Fibroblast of gingiva (primary cell): ENCODE measurements at regions not wholly inside any gene's neighbourhood (a gene's known extent, or its start where the extent isn't known, plus 50 kb on each side); places are given as distances from the start of the nearest gene placed in this dataset.
"Not testable (repeated sequence)": the region's sequence is repeated elsewhere in the genome, so short reads cannot be mapped to it uniquely, and the experiment has no call there.

Source experiments
- DNase-seq: peaks from one replicate; pipeline ENCODE4 v3.0.0-alpha.2; 2011; ENCODE audit warnings: low read depth

- DNase-seq = no peak
These were observed 1262.3 kb upstream of the PHF14 start for GRCh38 chr7:9711259-9711918.

GRCh38 chr7:9718071-9718661 lies 1255.5 kb upstream of the PHF14 start:
- DNase-seq = no peak

GRCh38 chr7:9719303-9719702 lies 1254.4 kb upstream of the PHF14 start:
- no peak for DNase-seq

- DNase-seq = no peak
These were observed 1254.0 kb upstream of the PHF14 start for GRCh38 chr7:9719721-9720120.

GRCh38 chr7:9725940-9726663 lies 1247.6 kb upstream of the PHF14 start:
- DNase-seq = not testable (repeated sequence)

- DNase-seq = not testable (repeated sequence)
These were observed 1246.9 kb upstream of the PHF14 start for GRCh38 chr7:9726811-9727210.

GRCh38 chr7:9727467-9727869 lies 1246.2 kb upstream of the PHF14 start:
- not testable (repeated sequence) for DNase-seq

- not testable (repeated sequence) for DNase-seq
These were observed 1245.5 kb upstream of the PHF14 start for GRCh38 chr7:9728014-9728657.

GRCh38 chr7:9752033-9752432 lies 1221.6 kb upstream of the PHF14 start:
- no peak for DNase-seq

- DNase-seq = no peak
These were observed 1212.4 kb upstream of the PHF14 start for GRCh38 chr7:9761224-9761623.

- no peak for DNase-seq
These were observed 1196.8 kb upstream of the PHF14 start for GRCh38 chr7:9776900-9777299.

- DNase-seq = no peak
These were observed 1195.3 kb upstream of the PHF14 start for GRCh38 chr7:9778367-9778766.

- no peak for DNase-seq
These were observed 1192.0 kb upstream of the PHF14 start for GRCh38 chr7:9781710-9782109.

- no peak for DNase-seq
These were observed 1191.4 kb upstream of the PHF14 start for GRCh38 chr7:9782275-9782674.

GRCh38 chr7:9785211-9785610 lies 1188.5 kb upstream of the PHF14 start:
- no peak for DNase-seq

- DNase-seq = no peak
These were observed 1177.4 kb upstream of the PHF14 start for GRCh38 chr7:9796241-9796640.

GRCh38 chr7:9822458-9823290 lies 1151.0 kb upstream of the PHF14 start:
- no peak for DNase-seq

GRCh38 chr7:9835199-9835598 lies 1138.5 kb upstream of the PHF14 start:
- no peak for DNase-seq

- no peak for DNase-seq
These were observed 1137.0 kb upstream of the PHF14 start for GRCh38 chr7:9836671-9837070.

GRCh38 chr7:9842301-9842700 lies 1131.4 kb upstream of the PHF14 start:
- no peak for DNase-seq

GRCh38 chr7:9846902-9847301 lies 1126.8 kb upstream of the PHF14 start:
- no peak for DNase-seq

- DNase-seq = no peak
These were observed 1119.1 kb upstream of the PHF14 start for GRCh38 chr7:9854605-9855004.
